ENCODE measurements at regions not wholly inside any gene's neighbourhood (a gene's known extent, or its start where the extent isn't known, plus 50 kb on each side); places are given as distances from the start of the nearest gene placed in this dataset.

GRCh38 chr18:73614812-73615211, 532.8 kb downstream of the FBXO15 start:
- Histone ChIP-seq H3K36me3 (ENCODE audit: control insufficient read depth in 1 of 2, insufficient read depth in 2 of 2, low read length in 2 of 2) (no peaks in the 10 kb centered on the region), H4K20me1 (ENCODE audit: insufficient read depth) (no peaks in the 10 kb centered on the region), H3K4me3 (replicated peaks in 1 of 2; ENCODE audit: low read depth in 1 of 2, low read length in 2 of 2) (no peak overlapping the region), H3K9ac (ENCODE audit: low read length) (no peak overlapping the region), H3K9me2 (ENCODE audit: insufficient read depth) (no peaks in the 10 kb centered on the region), H3K27ac (ENCODE audit: low read depth, low read length) (no peak overlapping the region), H3K79me2 (ENCODE audit: insufficient read depth, low read length) (no peaks in the 10 kb centered on the region), H3K4me1 (ENCODE audit: control insufficient read depth in 1 of 2, insufficient read depth in 2 of 2, low read length in 2 of 2) (no peaks in the 10 kb centered on the region), H2AFZ (ENCODE audit: low read depth, low read length, poor library complexity, severe bottlenecking) (no peak overlapping the region), H3K9me3 (ENCODE audit: control insufficient read depth in 1 of 2, insufficient read depth in 1 of 2, low read depth in 1 of 2, low read length in 2 of 2) (peaks cover 16 to 20% of the 10 kb centered on the region in 2 experiments; a peak in 3 of 4 replicates), H3K4me2 (ENCODE audit: low read length) (no peak overlapping the region), H3K27me3 (ENCODE audit: insufficient read depth, low read length) (no peaks in the 10 kb centered on the region)
- TF ChIP-seq ELF1 (IDR thresholded peaks at IDR 0.05; ENCODE audit: borderline replicate concordance, low read depth), result no peak
- TF ChIP-seq CEBPB (IDR thresholded peaks at IDR 0.05; ENCODE audit: low read depth), result no peak
- no peak for TF ChIP-seq EZH2 (IDR thresholded peaks at IDR 0.05)
- no peak for TF ChIP-seq SP1 (IDR thresholded peaks at IDR 0.05; ENCODE audit: low read depth)
- ChIA-PET RAD21 (ENCODE audit: low non-redundant PET in 1 of 2, low total read pairs in 2 of 2, uncharacterized antibody in 2 of 2, unreplicated experiment in 2 of 2) (no interaction called here), POLR2A (no interaction called here), CTCF (no interaction called here)
- DNase-seq (ENCODE audit: low read depth, low spot score) (no peak), ATAC-seq (no peak)
- BruUV-seq (replicated peaks), result no TSS peak
- intact Hi-C loops (cut with micrococcal nuclease), result no loop called here

- ATAC-seq, result no peak
- H4K20me1 ChIP-seq (ENCODE audit: insufficient read depth), result no peaks in the 10 kb centered on the region
- H3K4me2 ChIP-seq (ENCODE audit: low read length), result no peak overlapping the region
- ChIA-PET RAD21 (ENCODE audit: low non-redundant PET in 1 of 2, low total read pairs in 2 of 2, uncharacterized antibody in 2 of 2, unreplicated experiment in 2 of 2) (no interaction called here), CTCF (no interaction called here), POLR2A (no interaction called here)
- no peak overlapping the region for H3K27ac ChIP-seq (ENCODE audit: low read depth, low read length)
- DNase-seq (ENCODE audit: low read depth, low spot score), result no peak
- intact Hi-C loops (cut with micrococcal nuclease), result no loop called here
- H3K4me1 ChIP-seq (ENCODE audit: control insufficient read depth in 1 of 2, insufficient read depth in 2 of 2, low read length in 2 of 2), result no peaks in the 10 kb centered on the region
- no peaks in the 10 kb centered on the region for H3K9me2 ChIP-seq (ENCODE audit: insufficient read depth)
- H3K79me2 ChIP-seq (ENCODE audit: insufficient read depth, low read length), result no peaks in the 10 kb centered on the region
- no peak overlapping the region for H2AFZ ChIP-seq (ENCODE audit: low read depth, low read length, poor library complexity, severe bottlenecking)
- no peaks in the 10 kb centered on the region for H3K36me3 ChIP-seq (ENCODE audit: control insufficient read depth in 1 of 2, insufficient read depth in 2 of 2, low read length in 2 of 2)
- H3K4me3 ChIP-seq (replicated peaks in 1 of 2; ENCODE audit: low read depth in 1 of 2, low read length in 2 of 2), result no peak overlapping the region
- H3K9me3 ChIP-seq (ENCODE audit: control insufficient read depth in 1 of 2, insufficient read depth in 1 of 2, low read depth in 1 of 2, low read length in 2 of 2), result peaks cover 16 to 24% of the 10 kb centered on the region in 2 experiments; a peak in 3 of 4 replicates
- no peaks in the 10 kb centered on the region for H3K27me3 ChIP-seq (ENCODE audit: insufficient read depth, low read length)
- TF ChIP-seq ZFX (IDR thresholded peaks at IDR 0.05) (no peak), EGR1 (IDR thresholded peaks at IDR 0.05; ENCODE audit: low read depth) (no peak), SRF (IDR thresholded peaks at IDR 0.05; ENCODE audit: low read depth) (no peak), POLR2AphosphoS5 (IDR thresholded peaks at IDR 0.05; ENCODE audit: low read depth, low read length) (no peak), EZH2phosphoT487 (IDR thresholded peaks at IDR 0.05; ENCODE audit: borderline replicate concordance) (no peak), YY1 (IDR thresholded peaks at IDR 0.05; ENCODE audit: extremely low read depth, insufficient replicate concordance, low read depth, low read length) (no peak), EZH2 (IDR thresholded peaks at IDR 0.05) (no peak), ATF3 (IDR thresholded peaks at IDR 0.05) (no peak), ZBTB33 (IDR thresholded peaks at IDR 0.05; ENCODE audit: extremely low read depth, insufficient replicate concordance, low read length) (no peak), RAD21 (IDR thresholded peaks at IDR 0.05; ENCODE audit: low read depth) (no peak)
- BruUV-seq (replicated peaks), result no TSS peak
- no peak overlapping the region for H3K9ac ChIP-seq (ENCODE audit: low read length)
Observed at GRCh38 chr18:73613706-73614340, 533.8 kb downstream of the FBXO15 start.
